A673 (cell line): ENCODE measurements at regions not wholly inside any gene's neighbourhood (a gene's known extent, or its start where the extent isn't known, plus 50 kb on each side); places are given as distances from the start of the nearest gene placed in this dataset.

ENCODE experiments used
- BruUV-seq: library from RNA; stranded (reverse); fragments of 400-500 nt; replicated peaks from 2 replicates; lab custom pipeline; 2021; lab: Mats Ljungman, UMichigan
- CTCF ChIA-PET: fragments of 300-600 bp; sonication (Branson Sonifier 250); formaldehyde crosslinking; loops from one replicate; lab custom pipeline; 2022; ENCODE audit warnings: antibody characterized with exemption; lab: Charles Lee
- POLR2A ChIA-PET: fragments of 300-600 bp; sonication (Branson Sonifier 250); formaldehyde crosslinking; loops from one replicate; lab custom pipeline; 2022; ENCODE audit warnings: antibody characterized with exemption; ENCODE audit not compliant: low non-redundant PET; lab: Charles Lee
- DNase-seq: peaks from one replicate; pipeline ENCODE4 v3.0.0-alpha.2; 2015; ENCODE audit warnings: low spot score
- H3K27ac ChIP-seq: fragments of 200-600 bp; sonication (generic); 2 replicates; pipeline ENCODE4 v1.5.1; 2016; ENCODE audit warnings: mixed run types, low read depth, mild to moderate bottlenecking, mixed read lengths, antibody characterized with exemption, low read length; ENCODE audit not compliant: poor library complexity, severe bottlenecking
- H3K27me3 ChIP-seq: fragments of 200-600 bp; sonication (generic); replicated peaks from 2 replicates; pipeline ENCODE4 v1.6.1; 2017; ENCODE audit warnings: mixed run types, low read depth, mild to moderate bottlenecking, mixed read lengths, antibody characterized with exemption, low read length; ENCODE audit not compliant: insufficient read depth, poor library complexity
- H3K36me3 ChIP-seq: fragments of 200-600 bp; sonication (generic); 2 replicates; pipeline ENCODE4 v1.6.1; 2016; ENCODE audit warnings: mixed run types, mild to moderate bottlenecking, mixed read lengths, antibody characterized with exemption, low read length; ENCODE audit not compliant: insufficient read depth, poor library complexity, severe bottlenecking
- H3K4me1 ChIP-seq: fragments of 200-600 bp; sonication (generic); 2 replicates; pipeline ENCODE4 v1.6.1; 2017; ENCODE audit warnings: mixed run types, mild to moderate bottlenecking, mixed read lengths, antibody characterized with exemption, low read length; ENCODE audit not compliant: insufficient read depth, poor library complexity, severe bottlenecking
- H3K4me3 ChIP-seq: fragments of 200-600 bp; sonication (generic); 2 replicates; pipeline ENCODE4 v1.5.1; 2016; ENCODE audit warnings: low read depth, mixed run types, mild to moderate bottlenecking, mixed read lengths, low read length; ENCODE audit not compliant: poor library complexity, severe bottlenecking
- H3K9me3 ChIP-seq: fragments of 200-600 bp; sonication (generic); 2 replicates; pipeline ENCODE4 v1.6.1; 2016; ENCODE audit warnings: mixed run types, low read depth, mild to moderate bottlenecking, mixed read lengths, antibody characterized with exemption, low read length; ENCODE audit not compliant: poor library complexity, severe bottlenecking
- EZH2 ChIP-seq: fragments of 200-600 bp; sonication (generic); IDR thresholded peaks from 2 replicates; pipeline ENCODE4 v1.6.1; 2017; ENCODE audit warnings: borderline replicate concordance, low read depth, mild to moderate bottlenecking, mixed read lengths, antibody characterized with exemption, low read length; ENCODE audit not compliant: poor library complexity, severe bottlenecking
- intact Hi-C: fragments of 100-400 bp; cut with micrococcal nuclease; formaldehyde crosslinking; loops from one replicate; pipeline ENCODE4 v1.10.0; 2022; ENCODE audit not compliant: unreplicated experiment
- TF ChIP-seq, protein P1 (sequence below): fragments of 300-800, 200-600 bp; sonication (generic); conservative IDR thresholded peaks from 2 replicates; pipeline ENCODE4 v1.5.1; 2017; ENCODE audit warnings: low read depth, mild to moderate bottlenecking, antibody characterized with exemption, low read length, moderate library complexity, mixed read lengths

DNA sequence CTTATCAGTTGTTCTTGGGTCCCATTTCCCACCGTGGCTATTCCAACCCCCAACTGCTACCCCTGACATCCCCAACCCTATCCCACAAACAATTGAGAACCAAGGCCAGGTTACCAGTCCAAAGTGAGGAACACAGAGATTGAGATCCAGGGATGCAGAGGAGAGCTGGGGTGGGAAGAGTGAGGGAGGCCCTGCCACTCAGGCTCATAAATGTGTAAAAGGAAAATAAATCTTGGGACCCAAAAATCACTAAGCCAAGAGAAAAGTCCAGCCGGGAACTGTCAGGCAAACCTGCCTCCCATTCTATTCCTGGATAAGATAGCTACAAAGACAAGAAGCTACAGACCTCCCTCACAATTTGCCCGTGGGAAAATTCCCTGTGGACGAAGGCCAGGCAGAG is 101.1 kb upstream of the DLG1 start:
- ChIA-PET POLR2A (no interaction called here), CTCF (no interaction called here)
- BruUV-seq: no TSS peak
- Histone ChIP-seq H3K9me3 (no peaks in the 10 kb centered on the region), H3K27me3 (no peaks in the 10 kb centered on the region), H3K4me3 (no peak overlapping the region), H3K4me1 (no peaks in the 10 kb centered on the region), H3K36me3 (no peaks in the 10 kb centered on the region), H3K27ac (no peak overlapping the region)
- TF ChIP-seq EZH2: no peak
- TF ChIP-seq, protein P1, sequence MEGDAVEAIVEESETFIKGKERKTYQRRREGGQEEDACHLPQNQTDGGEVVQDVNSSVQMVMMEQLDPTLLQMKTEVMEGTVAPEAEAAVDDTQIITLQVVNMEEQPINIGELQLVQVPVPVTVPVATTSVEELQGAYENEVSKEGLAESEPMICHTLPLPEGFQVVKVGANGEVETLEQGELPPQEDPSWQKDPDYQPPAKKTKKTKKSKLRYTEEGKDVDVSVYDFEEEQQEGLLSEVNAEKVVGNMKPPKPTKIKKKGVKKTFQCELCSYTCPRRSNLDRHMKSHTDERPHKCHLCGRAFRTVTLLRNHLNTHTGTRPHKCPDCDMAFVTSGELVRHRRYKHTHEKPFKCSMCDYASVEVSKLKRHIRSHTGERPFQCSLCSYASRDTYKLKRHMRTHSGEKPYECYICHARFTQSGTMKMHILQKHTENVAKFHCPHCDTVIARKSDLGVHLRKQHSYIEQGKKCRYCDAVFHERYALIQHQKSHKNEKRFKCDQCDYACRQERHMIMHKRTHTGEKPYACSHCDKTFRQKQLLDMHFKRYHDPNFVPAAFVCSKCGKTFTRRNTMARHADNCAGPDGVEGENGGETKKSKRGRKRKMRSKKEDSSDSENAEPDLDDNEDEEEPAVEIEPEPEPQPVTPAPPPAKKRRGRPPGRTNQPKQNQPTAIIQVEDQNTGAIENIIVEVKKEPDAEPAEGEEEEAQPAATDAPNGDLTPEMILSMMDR: no peak
- intact Hi-C loops: no loop called here
- DNase-seq: no peak

DNA sequence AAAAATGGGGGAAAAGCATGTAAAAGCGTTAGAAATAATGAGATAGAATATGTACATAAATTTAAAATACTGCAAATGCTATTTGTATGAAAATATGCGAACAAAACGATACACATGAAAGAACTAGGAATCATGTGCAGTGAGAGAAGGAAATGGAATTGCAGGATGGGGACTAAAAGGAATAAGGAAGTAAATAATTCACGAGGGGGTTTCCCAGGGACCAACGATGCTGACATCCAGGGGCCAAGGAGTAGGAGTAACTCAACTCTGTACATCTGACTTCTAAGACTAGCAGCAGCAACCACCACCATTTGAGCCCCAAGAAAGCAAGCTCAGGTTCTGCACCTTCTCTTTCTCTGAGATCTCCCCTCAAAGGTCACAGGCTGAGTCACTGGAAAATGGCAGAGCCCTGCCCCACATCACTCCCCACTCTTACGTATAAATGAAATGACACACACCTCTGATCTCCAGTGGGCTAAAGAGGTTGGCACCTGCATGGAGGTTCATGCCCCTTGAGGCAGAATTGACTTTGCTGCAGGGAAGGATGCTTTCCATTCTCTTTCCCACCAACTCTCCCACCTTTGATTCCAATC is 100.0 kb upstream of the DLG1 start:
- BruUV-seq: no TSS peak
- ChIA-PET POLR2A (no interaction called here), CTCF (no interaction called here)
- H3K9me3 ChIP-seq: no peaks in the 10 kb centered on the region
- TF ChIP-seq, protein P1: no peak
- no peak for TF ChIP-seq EZH2
- H3K27me3 ChIP-seq: no peaks in the 10 kb centered on the region
- H3K27ac ChIP-seq: no peak overlapping the region
- DNase-seq: no peak
- no peaks in the 10 kb centered on the region for H3K36me3 ChIP-seq
- no peaks in the 10 kb centered on the region for H3K4me1 ChIP-seq
- intact Hi-C loops: no loop called here
- H3K4me3 ChIP-seq: no peak overlapping the region

DNA sequence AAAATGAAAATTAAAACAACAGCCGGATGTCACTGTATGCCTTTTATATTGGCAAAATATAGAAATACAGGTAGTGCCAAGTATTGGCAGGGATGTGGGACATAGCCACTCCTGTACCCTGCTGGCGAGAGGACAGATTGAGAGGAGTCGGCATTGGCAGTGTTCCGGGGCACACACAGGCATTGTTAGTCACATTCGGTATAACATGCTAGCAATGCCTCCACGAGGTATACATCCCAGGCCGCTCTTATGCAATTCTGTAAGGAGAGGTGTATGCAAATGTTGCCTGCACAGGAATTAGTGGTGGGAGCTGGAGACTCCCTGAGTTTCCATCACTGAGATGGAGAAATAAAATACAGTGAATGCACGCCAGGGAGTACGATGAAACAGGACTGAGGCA is 99.4 kb upstream of the DLG1 start:
- intact Hi-C loops: no loop called here

More for the DNA sequence above, 99.4 kb upstream of the DLG1 start:
- POLR2A ChIA-PET: no interaction called here
- no peak overlapping the region for H3K4me3 ChIP-seq
- no peaks in the 10 kb centered on the region for H3K27me3 ChIP-seq
- no peaks in the 10 kb centered on the region for H3K36me3 ChIP-seq
- no peak overlapping the region for H3K27ac ChIP-seq
- no TSS peak for BruUV-seq
- H3K4me1 ChIP-seq: no peaks in the 10 kb centered on the region
- H3K9me3 ChIP-seq: no peaks in the 10 kb centered on the region
- TF ChIP-seq, protein P1: no peak
- TF ChIP-seq EZH2: no peak
- DNase-seq: no peak
- CTCF ChIA-PET: no interaction called here
